Trophoblast cell (in vitro differentiated cells and primary cell): ENCODE measurements at regions not wholly inside any gene's neighbourhood (a gene's known extent, or its start where the extent isn't known, plus 50 kb on each side); places are given as distances from the start of the nearest gene placed in this dataset.

Source experiments
- DNase-seq, 2 donors: peaks; one replicate each; pipeline ENCODE4 v3.0.0-alpha.2; 2016
- H2AFZ ChIP-seq: 2 replicates; pipeline ENCODE4 v1.6.1; 2013; ENCODE audit warnings: low read length, moderate library complexity, mild to moderate bottlenecking; ENCODE audit not compliant: insufficient read depth, poor library complexity
- H2AK5ac ChIP-seq: 2 replicates; pipeline ENCODE4 v1.6.1; 2013; ENCODE audit warnings: mild to moderate bottlenecking, low read length
- H2BK120ac ChIP-seq: 2 replicates; pipeline ENCODE4 v1.6.1; 2013; ENCODE audit warnings: low read length, mild to moderate bottlenecking, moderate library complexity; ENCODE audit not compliant: insufficient read depth, poor library complexity
- H2BK12ac ChIP-seq: 2 replicates; pipeline ENCODE4 v1.6.1; 2013; ENCODE audit warnings: mild to moderate bottlenecking, low read length, moderate library complexity
- H2BK5ac ChIP-seq: 2 replicates; pipeline ENCODE4 v1.6.1; 2013; ENCODE audit warnings: low read length, low read depth, moderate library complexity, mild to moderate bottlenecking; ENCODE audit not compliant: poor library complexity
- H3K14ac ChIP-seq: 2 replicates; pipeline ENCODE4 v1.6.1; 2013; ENCODE audit warnings: mild to moderate bottlenecking, low read length
- H3K18ac ChIP-seq: 2 replicates; pipeline ENCODE4 v1.6.1; 2013; ENCODE audit warnings: mild to moderate bottlenecking, low read length
- H3K23ac ChIP-seq: 2 replicates; pipeline ENCODE4 v1.6.1; 2013; ENCODE audit warnings: low read length
- H3K27ac ChIP-seq: 2 replicates; pipeline ENCODE4 v1.5.1; 2013; ENCODE audit warnings: low read depth, mild to moderate bottlenecking, inconsistent platforms, low read length, moderate library complexity
- H3K27me3 ChIP-seq: 2 replicates; pipeline ENCODE4 v1.6.1; 2013; ENCODE audit warnings: inconsistent platforms, mild to moderate bottlenecking, low read length, moderate library complexity; ENCODE audit not compliant: insufficient read depth
- H3K36me3 ChIP-seq, 2 experiments: 1 replicate in 1 of 2; 2 replicates in 1 of 2; pipeline ENCODE4 v1.6.1; 2013; ENCODE audit warnings: low read length in 2 of 2, mild to moderate bottlenecking in 2 of 2, moderate library complexity in 1 of 2; ENCODE audit not compliant: insufficient read depth in 2 of 2, control insufficient read depth in 1 of 2
- H3K4ac ChIP-seq: 2 replicates; pipeline ENCODE4 v1.6.1; 2013; ENCODE audit warnings: low read depth, mild to moderate bottlenecking, low read length, moderate library complexity
- H3K4me1 ChIP-seq, 2 experiments: 1 replicate in 1 of 2; 2 replicates in 1 of 2; pipeline ENCODE4 v1.6.1; 2013; ENCODE audit warnings: low read length in 2 of 2, mild to moderate bottlenecking in 2 of 2, moderate library complexity in 1 of 2; ENCODE audit not compliant: insufficient read depth in 2 of 2, control insufficient read depth in 1 of 2
- H3K4me2 ChIP-seq: 2 replicates; pipeline ENCODE4 v1.6.1; 2013; ENCODE audit warnings: inconsistent platforms, mild to moderate bottlenecking, low read length, moderate library complexity
- H3K4me3 ChIP-seq: 2 replicates; pipeline ENCODE4 v1.5.1; 2013; ENCODE audit warnings: mild to moderate bottlenecking, low read depth, low read length, inconsistent platforms
- H3K79me1 ChIP-seq: one replicate; pipeline ENCODE4 v1.6.1; 2013; ENCODE audit warnings: low read length
- H3K79me2 ChIP-seq: 2 replicates; pipeline ENCODE4 v1.6.1; 2013; ENCODE audit warnings: low read length, mild to moderate bottlenecking; ENCODE audit not compliant: control insufficient read depth, insufficient read depth, poor library complexity
- H3K9ac ChIP-seq: 2 replicates; pipeline ENCODE4 v1.6.1; 2013; ENCODE audit warnings: mild to moderate bottlenecking, low read length
- H3K9me3 ChIP-seq: 2 replicates; pipeline ENCODE4 v1.6.1; 2013; ENCODE audit warnings: low read depth, mild to moderate bottlenecking, control low read depth, inconsistent platforms, low read length; ENCODE audit not compliant: insufficient read depth
- H4K12ac ChIP-seq: 2 replicates; pipeline ENCODE4 v1.6.1; 2013; ENCODE audit warnings: low read depth, mild to moderate bottlenecking, low read length, moderate library complexity
- H4K8ac ChIP-seq: 2 replicates; pipeline ENCODE4 v1.6.1; 2013; ENCODE audit warnings: low read depth, mild to moderate bottlenecking, low read length, moderate library complexity
- H4K91ac ChIP-seq: one replicate; pipeline ENCODE4 v1.6.1; 2013; ENCODE audit warnings: low read depth, mild to moderate bottlenecking, low read length, moderate library complexity
- WGBS: extraction: QIAGEN DNeasy Blood & Tissue Kit; methylation state at CpG from one replicate; pipeline ENCODE4 v1.1.7; 2013; ENCODE audit warnings: missing lambda C conversion rate; ENCODE audit not compliant: insufficient read length, insufficient coverage; ENCODE audit errors: extremely low coverage; 5-methylcytosine and 5-hydroxymethylcytosine counted together

- Histone ChIP-seq H4K8ac (no peak overlapping the region), H3K18ac (no peak overlapping the region), H3K36me3 (no peaks in the 10 kb centered on the region), H3K27me3 (no peaks in the 10 kb centered on the region), H3K79me2 (no peaks in the 10 kb centered on the region), H3K9me3 (no peaks in the 10 kb centered on the region), H2BK120ac (no peak overlapping the region), H3K4me1 (peaks cover 0 to 2% of the 10 kb centered on the region in 2 experiments), H2BK12ac (no peak overlapping the region), H3K14ac (no peak overlapping the region), H3K4me2 (no peak overlapping the region), H3K23ac (no peak overlapping the region), H3K79me1 (no peaks in the 10 kb centered on the region), H4K91ac (no peak overlapping the region), H2AFZ (no peak overlapping the region), H2AK5ac (no peak overlapping the region), H4K12ac (no peak overlapping the region), H3K4ac (no peak overlapping the region), H3K9ac (no peak overlapping the region), H3K4me3 (no peak overlapping the region), H2BK5ac (no peak overlapping the region), H3K27ac (no peak overlapping the region)
- no CpG with 5 or more reads among the region's 6 CpGs for WGBS
- no peak for DNase-seq
These were observed 308.9 kb upstream of the MMS22L start for GRCh38 chr6:97591955-97592354.

DNA sequence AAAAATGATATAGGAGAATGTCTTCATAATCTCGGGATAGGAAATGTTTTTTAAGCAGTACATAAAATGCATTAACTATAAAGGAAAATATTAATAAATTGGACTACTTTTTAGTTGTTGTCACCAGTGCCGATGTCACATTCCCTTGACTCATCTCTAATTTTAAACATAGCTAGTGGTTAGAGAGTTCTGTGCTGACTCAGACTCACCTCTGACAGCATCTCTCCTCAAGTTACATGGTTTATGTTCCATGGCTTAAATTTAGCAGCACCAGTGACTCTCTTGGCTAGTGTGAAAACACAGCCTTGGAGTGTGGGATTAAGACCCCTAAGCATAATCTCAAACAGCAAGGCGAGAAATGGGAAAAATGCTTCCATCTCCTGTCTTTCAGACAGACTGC, 311.8 kb upstream of the MMS22L start:
- Histone ChIP-seq H3K27ac (no peak overlapping the region), H4K91ac (no peak overlapping the region), H2AK5ac (no peak overlapping the region), H2BK5ac (no peak overlapping the region), H3K79me2 (no peaks in the 10 kb centered on the region), H3K23ac (no peak overlapping the region), H4K12ac (no peak overlapping the region), H3K4me3 (no peak overlapping the region), H2BK120ac (no peak overlapping the region), H3K4ac (no peak overlapping the region), H3K4me2 (no peak overlapping the region), H3K9ac (no peak overlapping the region), H3K79me1 (no peaks in the 10 kb centered on the region), H3K14ac (no peak overlapping the region), H2BK12ac (no peak overlapping the region), H3K4me1 (peaks cover 0 to 2% of the 10 kb centered on the region in 2 experiments), H3K9me3 (no peaks in the 10 kb centered on the region), H3K36me3 (no peaks in the 10 kb centered on the region), H3K27me3 (no peaks in the 10 kb centered on the region), H3K18ac (no peak overlapping the region), H2AFZ (no peak overlapping the region), H4K8ac (no peak overlapping the region)
- no peak for DNase-seq
- no CpG with 5 or more reads among the region's 3 CpGs for WGBS

DNA sequence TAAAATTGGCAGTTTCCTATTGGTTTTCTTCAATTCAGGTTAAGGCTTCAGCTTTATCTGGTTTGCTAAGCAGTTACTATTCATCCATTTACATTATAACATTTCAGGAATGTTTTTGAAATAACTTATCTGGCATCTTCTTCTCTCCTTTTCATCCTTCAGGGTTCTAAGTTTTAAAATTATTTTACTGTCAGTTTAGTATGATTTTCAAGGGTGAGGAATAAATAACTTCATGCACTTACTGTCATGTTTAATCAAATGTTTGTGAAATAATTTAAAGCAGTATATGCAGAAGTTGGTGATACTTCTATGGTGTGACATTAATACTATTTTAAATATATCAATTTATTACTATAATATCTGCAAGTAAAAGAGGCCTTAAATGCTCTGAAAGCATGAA, 338.1 kb upstream of the MMS22L start:
- no peak overlapping the region for H3K4me2 ChIP-seq
- no peak overlapping the region for H2BK12ac ChIP-seq
- H2BK120ac ChIP-seq, result no peak overlapping the region
- H4K8ac ChIP-seq, result no peak overlapping the region
- no peaks in the 10 kb centered on the region for H3K79me2 ChIP-seq
- no peaks in the 10 kb centered on the region for H3K27me3 ChIP-seq
- no peaks in the 10 kb centered on the region for H3K9me3 ChIP-seq
- no peaks in the 10 kb centered on the region for H3K36me3 ChIP-seq
- H3K18ac ChIP-seq, result no peak overlapping the region
- H3K4me1 ChIP-seq, result no peaks in the 10 kb centered on the region
- H3K23ac ChIP-seq, result no peak overlapping the region
- no peak overlapping the region for H2BK5ac ChIP-seq
- H4K91ac ChIP-seq, result no peak overlapping the region
- H4K12ac ChIP-seq, result no peak overlapping the region
- H3K27ac ChIP-seq, result no peak overlapping the region
- no peak overlapping the region for H3K9ac ChIP-seq
- no peak overlapping the region for H2AK5ac ChIP-seq
- no peak overlapping the region for H3K4me3 ChIP-seq
- H3K14ac ChIP-seq, result no peak overlapping the region
- H2AFZ ChIP-seq, result no peak overlapping the region
- DNase-seq, result no peak
- H3K79me1 ChIP-seq, result no peaks in the 10 kb centered on the region
- H3K4ac ChIP-seq, result no peak overlapping the region

DNA sequence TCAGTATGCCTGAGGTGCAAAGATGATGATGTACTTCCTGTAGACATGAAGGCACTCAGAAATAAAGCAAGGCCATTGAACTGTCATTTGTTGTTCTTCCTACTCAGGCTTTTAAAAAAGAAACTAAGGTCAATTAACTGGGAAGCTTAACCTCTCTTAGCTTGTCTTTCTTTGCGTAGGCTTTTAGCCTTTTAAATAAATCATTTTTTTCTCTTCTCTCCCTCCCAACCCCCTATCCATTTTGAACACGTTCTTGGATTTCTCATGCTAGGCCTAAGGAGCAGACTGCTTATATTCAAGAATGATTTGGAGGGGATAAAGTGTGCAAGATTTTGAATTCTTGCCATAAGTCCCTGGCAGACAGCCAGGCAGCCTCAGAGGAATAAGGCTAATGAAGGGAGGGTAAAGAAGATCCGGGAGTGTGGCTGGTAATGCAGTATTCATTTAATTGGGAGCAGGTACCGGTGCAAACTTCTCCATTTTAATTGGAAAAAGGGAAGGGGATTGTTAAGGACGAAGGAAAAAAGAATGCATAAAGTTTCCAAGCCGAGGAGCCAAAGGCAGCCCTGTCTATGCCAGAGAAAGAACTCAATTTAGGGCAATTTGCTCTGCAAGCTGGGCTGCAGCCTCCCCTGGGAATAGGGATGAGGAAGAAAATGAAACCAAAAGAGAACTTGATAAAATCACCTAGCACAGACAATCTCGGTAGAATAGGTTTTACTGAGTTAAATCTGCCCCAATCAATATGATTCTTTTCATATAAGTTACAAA, 343.8 kb upstream of the MMS22L start:
- Histone ChIP-seq H3K23ac (no peak overlapping the region), H3K4ac (no peak overlapping the region), H3K9me3 (no peaks in the 10 kb centered on the region), H4K91ac (no peak overlapping the region), H2AK5ac (no peak overlapping the region), H3K9ac (no peak overlapping the region), H3K79me1 (no peaks in the 10 kb centered on the region), H3K4me2 (no peak overlapping the region), H2AFZ (no peak overlapping the region), H3K18ac (no peak overlapping the region), H2BK120ac (no peak overlapping the region), H3K27ac (no peak overlapping the region), H2BK12ac (no peak overlapping the region), H2BK5ac (no peak overlapping the region), H3K14ac (no peak overlapping the region), H3K79me2 (no peaks in the 10 kb centered on the region), H4K8ac (no peak overlapping the region), H3K4me1 (no peaks in the 10 kb centered on the region), H3K27me3 (no peaks in the 10 kb centered on the region), H3K4me3 (no peak overlapping the region), H4K12ac (no peak overlapping the region), H3K36me3 (no peaks in the 10 kb centered on the region)
- no peak for DNase-seq
- WGBS, result no CpG with 5 or more reads among the region's 7 CpGs
